Liver (tissue), 7 donors: ENCODE measurements at regions not wholly inside any gene's neighbourhood (a gene's known extent, or its start where the extent isn't known, plus 50 kb on each side); places are given as distances from the start of the nearest gene placed in this dataset.

ENCODE experiments used
- DNase-seq: peaks from one replicate; pipeline ENCODE4 v3.0.0-alpha.2; 2017; ENCODE audit warnings: low spot score
- H3K27ac ChIP-seq, 2 donors: one replicate each; pipeline ENCODE4 v1.7.0; 2013; ENCODE audit warnings: inconsistent platforms in 2 of 2, low read length in 2 of 2, control low read depth in 1 of 2, low read depth in 1 of 2, mild to moderate bottlenecking in 1 of 2
- H3K27me3 ChIP-seq, 4 donors: one replicate each; pipeline versions ENCODE4 v1.6.1 to v1.7.0; 2013; ENCODE audit warnings: low read length in 3 of 4, inconsistent platforms in 1 of 4, mild to moderate bottlenecking in 1 of 4, moderate library complexity in 1 of 4; ENCODE audit not compliant: control insufficient read depth in 4 of 4, insufficient read depth in 4 of 4
- H3K36me3 ChIP-seq, 4 donors: one replicate each; pipeline versions ENCODE4 v1.6.1 to v1.7.0; 2013; ENCODE audit warnings: low read length in 3 of 4, mild to moderate bottlenecking in 3 of 4, low read depth in 1 of 4, moderate library complexity in 1 of 4; ENCODE audit not compliant: control insufficient read depth in 4 of 4, insufficient read depth in 3 of 4
- H3K4me1 ChIP-seq, 4 donors: one replicate each; pipeline versions ENCODE4 v1.6.1 to v1.7.0; 2013; ENCODE audit warnings: low read length in 3 of 4, mild to moderate bottlenecking in 3 of 4, moderate library complexity in 1 of 4; ENCODE audit not compliant: control insufficient read depth in 4 of 4, insufficient read depth in 4 of 4
- H3K4me3 ChIP-seq, 3 donors: one replicate each; pipeline versions ENCODE4 v1.6.1 to v1.7.0; 2013; ENCODE audit warnings: low read length in 3 of 3, control low read depth in 1 of 3, low read depth in 1 of 3, mild to moderate bottlenecking in 1 of 3
- H3K9ac ChIP-seq, 2 donors: one replicate each; pipeline ENCODE4 v1.7.0; 2013; ENCODE audit warnings: low read length in 2 of 2, mild to moderate bottlenecking in 2 of 2, moderate library complexity in 2 of 2, control low read depth in 1 of 2, low read depth in 1 of 2
- H3K9me3 ChIP-seq, 4 donors: one replicate each; pipeline versions ENCODE4 v1.6.1 to v1.7.0; 2013; ENCODE audit warnings: low read length in 3 of 4; ENCODE audit not compliant: control insufficient read depth in 4 of 4
- ATF3 ChIP-seq: IDR thresholded peaks from 2 replicates; pipeline ENCODE4 v1.6.1; 2016; ENCODE audit warnings: antibody characterized with exemption
- EGR1 ChIP-seq, 2 donors: IDR thresholded peaks; 2 replicates each; pipeline ENCODE4 v1.6.1; 2016 to 2018; ENCODE audit warnings: antibody characterized with exemption in 2 of 2, low read depth in 2 of 2
- FOXA1 ChIP-seq: IDR thresholded peaks from 2 replicates; pipeline ENCODE4 v1.6.1; 2016; ENCODE audit warnings: antibody characterized with exemption
- FOXA2 ChIP-seq: IDR thresholded peaks from 2 replicates; pipeline ENCODE4 v1.6.1; 2016; ENCODE audit warnings: antibody characterized with exemption
- GABPA ChIP-seq, 2 donors: IDR thresholded peaks in 1 of 2; conservative IDR thresholded peaks in 1 of 2; 2 replicates each; pipeline ENCODE4 v1.6.1; 2016; ENCODE audit warnings: antibody characterized with exemption in 2 of 2, mild to moderate bottlenecking in 1 of 2, moderate library complexity in 1 of 2
- HNF4A ChIP-seq, 2 donors: conservative IDR thresholded peaks; 2 replicates each; pipeline ENCODE4 v1.6.1; 2016; ENCODE audit warnings: antibody characterized with exemption in 2 of 2, mild to moderate bottlenecking in 2 of 2
- HNF4G ChIP-seq: IDR thresholded peaks from 2 replicates; pipeline ENCODE4 v1.6.1; 2016; ENCODE audit warnings: antibody characterized with exemption
- JUND ChIP-seq, 2 donors: IDR thresholded peaks; 2 replicates each; pipeline ENCODE4 v1.6.1; 2016; ENCODE audit warnings: antibody characterized with exemption in 2 of 2
- MAX ChIP-seq: IDR thresholded peaks from 2 replicates; pipeline ENCODE4 v1.6.1; 2016; ENCODE audit warnings: antibody characterized with exemption
- NR2F2 ChIP-seq: IDR thresholded peaks from 2 replicates; pipeline ENCODE4 v1.6.1; 2016; ENCODE audit warnings: antibody characterized with exemption
- RAD21 ChIP-seq, 2 donors: IDR thresholded peaks; 2 replicates each; pipeline ENCODE4 v1.6.1; 2016; ENCODE audit warnings: antibody characterized with exemption in 2 of 2, mild to moderate bottlenecking in 2 of 2
- REST ChIP-seq: IDR thresholded peaks from 2 replicates; pipeline ENCODE4 v1.6.1; 2016; ENCODE audit warnings: antibody characterized with exemption, mild to moderate bottlenecking
- RXRA ChIP-seq, 2 donors: IDR thresholded peaks; 2 replicates each; pipeline ENCODE4 v1.6.1; 2017 to 2018; ENCODE audit warnings: antibody characterized with exemption in 2 of 2, mild to moderate bottlenecking in 1 of 2
- SP1 ChIP-seq: IDR thresholded peaks from 2 replicates; pipeline ENCODE4 v1.6.1; 2018; ENCODE audit warnings: antibody characterized with exemption, mild to moderate bottlenecking
- TAF1 ChIP-seq: conservative IDR thresholded peaks from 2 replicates; pipeline ENCODE4 v1.6.1; 2016; ENCODE audit warnings: antibody characterized with exemption, mild to moderate bottlenecking
- YY1 ChIP-seq: IDR thresholded peaks from 2 replicates; pipeline ENCODE4 v1.6.1; 2016; ENCODE audit warnings: antibody characterized with exemption, mild to moderate bottlenecking
- ZBTB33 ChIP-seq: IDR thresholded peaks from 2 replicates; pipeline ENCODE4 v1.6.1; 2016; ENCODE audit warnings: antibody characterized with exemption
- WGBS: extraction: QIAGEN DNeasy Blood & Tissue Kit; methylation state at CpG from one replicate; pipeline ENCODE4 v1.1.7; 2013; 5-methylcytosine and 5-hydroxymethylcytosine counted together
- donor health status: healthy.
- donor health status: healthy.
- donor health status: healthy.
- donor health status: healthy.

GRCh38 chr10:45241865-45242520 is 73.4 kb downstream of the OR13A1 start:
- WGBS: 48% methylated on average over 9 of the region's 9 CpGs
- no peaks in the 10 kb centered on the region for H3K4me1 ChIP-seq
- H3K4me3 ChIP-seq: no peak overlapping the region
- no peak overlapping the region for H3K9ac ChIP-seq
- no peak overlapping the region for H3K27ac ChIP-seq
- H3K9me3 ChIP-seq: no peaks in the 10 kb centered on the region
- no peak for DNase-seq
- no peaks in the 10 kb centered on the region for H3K36me3 ChIP-seq
- TF ChIP-seq TAF1 (no peak), JUND (IDR thresholded peaks at IDR 0.05) (no peak), REST (no peak), ZBTB33 (no peak), NR2F2 (no peak), RXRA (IDR thresholded peaks at IDR 0.05) (no peak), EGR1 (IDR thresholded peaks at IDR 0.05; ENCODE audit: low read depth in 2 of 2) (no peak), FOXA1 (no peak), HNF4G (no peak)
- no peaks in the 10 kb centered on the region for H3K27me3 ChIP-seq

- DNase-seq: no peak
- H3K4me3 ChIP-seq: no peak overlapping the region
- H3K27ac ChIP-seq: no peak overlapping the region
- 73% methylated on average over 2 of the region's 2 CpGs for WGBS
- no peaks in the 10 kb centered on the region for H3K36me3 ChIP-seq
- H3K4me1 ChIP-seq: no peaks in the 10 kb centered on the region
- no peak overlapping the region for H3K9ac ChIP-seq
- H3K27me3 ChIP-seq: no peaks in the 10 kb centered on the region
- TF ChIP-seq FOXA2 (no peak), JUND (IDR thresholded peaks at IDR 0.05) (no peak), ATF3 (no peak), SP1 (no peak), MAX (no peak), TAF1 (no peak), RXRA (IDR thresholded peaks at IDR 0.05) (no peak), HNF4A (conservative IDR thresholded peaks at IDR 0.05) (no peak), NR2F2 (no peak), YY1 (no peak), REST (no peak), RAD21 (IDR thresholded peaks at IDR 0.05) (no peak), GABPA (IDR thresholded peaks at IDR 0.05 in 1 of 2, conservative IDR thresholded peaks at IDR 0.05 in 1 of 2) (no peak), EGR1 (IDR thresholded peaks at IDR 0.05; ENCODE audit: low read depth in 2 of 2) (no peak), HNF4G (no peak), FOXA1 (no peak)
- no peaks in the 10 kb centered on the region for H3K9me3 ChIP-seq
Measured at GRCh38 chr10:45243261-45243660, 72.1 kb downstream of the OR13A1 start.
